H1 (cell line): ENCODE measurements at regions not wholly inside any gene's neighbourhood (a gene's known extent, or its start where the extent isn't known, plus 50 kb on each side); places are given as distances from the start of the nearest gene placed in this dataset.

ENCODE experiments used
- CTCF ChIA-PET: fragments of 300-600 bp; sonication (Branson Sonifier 250); formaldehyde crosslinking; loops from one replicate; lab custom pipeline; 2021; ENCODE audit not compliant: partially characterized antibody; lab: Charles Lee
- POLR2A ChIA-PET: fragments of 300-600 bp; sonication (Branson Sonifier 250); formaldehyde crosslinking; loops from one replicate; lab custom pipeline; 2021; ENCODE audit warnings: inconsistent platforms; ENCODE audit not compliant: partially characterized antibody; lab: Charles Lee
- DNase-seq, 2 experiments: peaks; one replicate each; pipeline versions ENCODE4 v3.0.0 to v3.0.0-alpha.2; 2010 to 2022; ENCODE audit warnings: low spot score in 2 of 2, low read depth in 1 of 2, mixed read lengths in 1 of 2
- FAIRE-seq: peaks from 2 replicates; lab custom pipeline; 2011; peaks lifted over from hg19 to GRCh38; lab: Jason Lieb, UNC
- H2AFZ ChIP-seq: 2 replicates; pipeline ENCODE4 v1.8.1; 2012; ENCODE audit warnings: low read length, inconsistent platforms
- H2AK5ac ChIP-seq: 2 replicates; pipeline ENCODE4 v1.6.1; 2013; ENCODE audit warnings: low read depth, low read length
- H2BK120ac ChIP-seq: replicated peaks from 2 replicates; pipeline ENCODE3; 2013; ENCODE audit warnings: low read depth, low read length, inconsistent platforms
- H2BK12ac ChIP-seq: 2 replicates; pipeline ENCODE4 v1.6.1; 2013; ENCODE audit warnings: low read depth, low read length
- H2BK15ac ChIP-seq: 2 replicates; pipeline ENCODE4 v1.6.1; 2013; ENCODE audit warnings: low read length
- H2BK20ac ChIP-seq: 2 replicates; pipeline ENCODE4 v1.6.1; 2013; ENCODE audit warnings: low read length
- H2BK5ac ChIP-seq: 2 replicates; pipeline ENCODE4 v1.6.1; 2013; ENCODE audit warnings: low read depth, low read length
- H3K14ac ChIP-seq: 2 replicates; pipeline ENCODE4 v1.6.1; 2013; ENCODE audit warnings: inconsistent platforms; ENCODE audit not compliant: insufficient read length
- H3K18ac ChIP-seq: 2 replicates; pipeline ENCODE4 v1.6.1; 2013; ENCODE audit warnings: low read length; ENCODE audit errors: extremely low read depth
- H3K23ac ChIP-seq: 2 replicates; pipeline ENCODE4 v1.6.1; 2013; ENCODE audit warnings: inconsistent platforms; ENCODE audit not compliant: insufficient read length
- H3K23me2 ChIP-seq: 2 replicates; pipeline ENCODE4 v1.6.1; 2013; ENCODE audit warnings: low read depth, low read length
- H3K27ac ChIP-seq: 2 replicates; pipeline ENCODE4 v1.6.1; 2011; ENCODE audit warnings: low read depth, low read length, inconsistent platforms
- H3K27me3 ChIP-seq, 4 experiments: replicated peaks in 1 of 4; 1 replicate in 1 of 4; 2 replicates in 3 of 4; pipeline versions ENCODE4 v1.6.1 to v1.8.1; 2011 to 2013; ENCODE audit warnings: low read length in 3 of 4, mild to moderate bottlenecking in 3 of 4, inconsistent platforms in 2 of 4, mixed read lengths in 2 of 4, moderate library complexity in 1 of 4; ENCODE audit not compliant: control insufficient read depth in 3 of 4, insufficient read depth in 3 of 4; ENCODE audit errors: extremely low read depth in 1 of 4
- H3K36me3 ChIP-seq, 4 experiments: 2 replicates each; pipeline versions ENCODE4 v1.6.1 to v1.8.1; 2011 to 2013; ENCODE audit warnings: mild to moderate bottlenecking in 4 of 4, low read length in 3 of 4, moderate library complexity in 2 of 4, control low read depth in 1 of 4, inconsistent platforms in 1 of 4; ENCODE audit not compliant: insufficient read depth in 4 of 4, control insufficient read depth in 2 of 4
- H3K4ac ChIP-seq: replicated peaks from 2 replicates; pipeline ENCODE3; 2013; ENCODE audit warnings: low read length, low read depth, mixed read lengths, inconsistent platforms; ENCODE audit not compliant: insufficient read length
- H3K4me1 ChIP-seq, 4 experiments: replicated peaks in 1 of 4; 1 replicate in 1 of 4; 2 replicates in 3 of 4; pipeline versions ENCODE4 v1.6.1 to v1.8.1; 2011 to 2013; ENCODE audit warnings: low read length in 3 of 4, inconsistent platforms in 2 of 4, mixed read lengths in 1 of 4; ENCODE audit not compliant: insufficient read depth in 4 of 4, control insufficient read depth in 3 of 4
- H3K4me2 ChIP-seq, 2 experiments: 2 replicates each; pipeline versions ENCODE4 v1.6.1 to v1.8.1; 2011 to 2013; ENCODE audit warnings: low read depth in 2 of 2, low read length in 2 of 2, control low read depth in 1 of 2, inconsistent platforms in 1 of 2, mild to moderate bottlenecking in 1 of 2; ENCODE audit not compliant: insufficient read depth in 1 of 2
- H3K4me3 ChIP-seq, 4 experiments: fragments of 200-600, 300-600 bp in 1 of 4; sonication (generic), shearing (Covaris generic), sonication (Bioruptor Twin) in 1 of 4; 2 replicates each; pipeline versions ENCODE4 v1.5.1 to v1.8.1; 2011 to 2016; ENCODE audit warnings: low read length in 4 of 4, low read depth in 3 of 4, control low read depth in 2 of 4, inconsistent platforms in 2 of 4, mild to moderate bottlenecking in 2 of 4, mixed read lengths in 1 of 4, moderate library complexity in 1 of 4; ENCODE audit not compliant: insufficient read depth in 2 of 4; ENCODE audit errors: extremely low read depth in 1 of 4
- H3K56ac ChIP-seq: replicated peaks from 2 replicates; pipeline ENCODE3; 2013; ENCODE audit warnings: low read depth, mild to moderate bottlenecking, mixed read lengths, low read length, inconsistent platforms; ENCODE audit not compliant: insufficient read length
- H3K79me1 ChIP-seq: 2 replicates; pipeline ENCODE4 v1.6.1; 2013; ENCODE audit warnings: low read depth, low read length, control low read depth
- H3K79me2 ChIP-seq, 2 experiments: 2 replicates each; pipeline versions ENCODE4 v1.6.1 to v1.8.1; 2012 to 2013; ENCODE audit warnings: low read length in 2 of 2, mild to moderate bottlenecking in 2 of 2, inconsistent platforms in 1 of 2; ENCODE audit not compliant: insufficient read depth in 2 of 2, control insufficient read depth in 1 of 2
- H3K9ac ChIP-seq, 4 experiments: replicated peaks in 1 of 4; 1 replicate in 1 of 4; 2 replicates in 3 of 4; pipeline versions ENCODE4 v1.6.1 to v1.8.1; 2011 to 2013; ENCODE audit warnings: low read depth in 3 of 4, low read length in 3 of 4, control low read depth in 2 of 4, mild to moderate bottlenecking in 2 of 4, moderate library complexity in 2 of 4, inconsistent platforms in 1 of 4; ENCODE audit errors: extremely low read depth in 1 of 4
- H3K9me3 ChIP-seq, 2 experiments: 2 replicates each; pipeline versions ENCODE4 v1.6.1 to v1.8.1; 2012 to 2013; ENCODE audit warnings: mild to moderate bottlenecking in 2 of 2, moderate library complexity in 2 of 2, control low read depth in 1 of 2, inconsistent platforms in 1 of 2, low read depth in 1 of 2, low read length in 1 of 2, mixed read lengths in 1 of 2; ENCODE audit not compliant: insufficient read depth in 2 of 2
- H4K20me1 ChIP-seq, 2 experiments: replicated peaks in 1 of 2; 2 replicates each; pipeline versions ENCODE3 to v1.8.1; 2011 to 2013; ENCODE audit warnings: inconsistent platforms in 2 of 2, low read length in 2 of 2, mild to moderate bottlenecking in 1 of 2; ENCODE audit not compliant: insufficient read depth in 2 of 2, control insufficient read depth in 1 of 2
- H4K5ac ChIP-seq: 2 replicates; pipeline ENCODE4 v1.6.1; 2013; ENCODE audit warnings: low read length, low read depth, mixed read lengths, inconsistent platforms; ENCODE audit not compliant: insufficient read length
- H4K8ac ChIP-seq: 2 replicates; pipeline ENCODE4 v1.8.0; 2013; ENCODE audit warnings: mild to moderate bottlenecking, moderate library complexity, low read length, inconsistent platforms; ENCODE audit not compliant: insufficient read depth; ENCODE audit errors: extremely low read depth
- H4K91ac ChIP-seq: replicated peaks from 2 replicates; pipeline ENCODE3; 2013; ENCODE audit warnings: low read length, mixed read lengths, inconsistent platforms; ENCODE audit not compliant: insufficient read length
- BCL11A ChIP-seq, 2 experiments: IDR thresholded peaks; one replicate each; pipeline ENCODE4 v1.6.1; 2011; ENCODE audit warnings: low read depth in 2 of 2, low read length in 2 of 2, mild to moderate bottlenecking in 2 of 2
- CBX5 ChIP-seq: fragments of 300-800, 300-1000 bp; sonication (generic); IDR thresholded peaks from 2 replicates; pipeline ENCODE4 v1.7.1; 2016; ENCODE audit warnings: antibody characterized with exemption, low read length, low read depth
- CEBPB ChIP-seq: IDR thresholded peaks from 2 replicates; pipeline ENCODE4 v1.6.1; 2012; ENCODE audit warnings: low read depth, low read length
- GABPA ChIP-seq: IDR thresholded peaks from 2 replicates; pipeline ENCODE4 v1.6.1; 2011; ENCODE audit warnings: mild to moderate bottlenecking, low read length, moderate library complexity, borderline replicate concordance; ENCODE audit not compliant: insufficient read depth
- RNF2 ChIP-seq: fragments of 200-900, 300-1000 bp; sonication (generic); IDR thresholded peaks from 2 replicates; pipeline ENCODE4 v1.7.1; 2016; ENCODE audit warnings: borderline replicate concordance, low read depth, mild to moderate bottlenecking, antibody characterized with exemption, low read length; ENCODE audit not compliant: poor library complexity, severe bottlenecking; ENCODE audit errors: missing control alignments
- SAP30 ChIP-seq: fragments of 300-600 bp; sonication (generic); IDR thresholded peaks from 2 replicates; pipeline ENCODE4 v1.7.1; 2012; ENCODE audit warnings: low read length, moderate library complexity, mild to moderate bottlenecking, inconsistent platforms; ENCODE audit not compliant: insufficient read depth, insufficient replicate concordance
- SIN3A ChIP-seq, 2 experiments: IDR thresholded peaks in 1 of 2; conservative IDR thresholded peaks in 1 of 2; 2 replicates each; pipeline ENCODE4 v1.6.1; 2011 to 2012; ENCODE audit warnings: low read length in 2 of 2, improper control_type of control experiment in 1 of 2, low read depth in 1 of 2, mild to moderate bottlenecking in 1 of 2
- SIRT6 ChIP-seq: IDR thresholded peaks from one replicate; pipeline ENCODE4 v1.7.1; 2012; ENCODE audit warnings: low read length, inconsistent platforms
- USF2 ChIP-seq: IDR thresholded peaks from 2 replicates; pipeline ENCODE4 v1.6.1; 2011; ENCODE audit warnings: low read length, improper control_type of control experiment
- ZNF274 ChIP-seq: IDR thresholded peaks from 2 replicates; pipeline ENCODE4 v1.7.0; 2012; ENCODE audit warnings: low read length, borderline replicate concordance; ENCODE audit errors: extremely low read depth
- WGBS, 2 experiments: shearing (Covaris generic) in 1 of 2; methylation state at CpG; one replicate each; pipeline versions ENCODE4 v1.1.6 to v1.1.7; 2013 to 2015; ENCODE audit warnings: low lambda C conversion rate in 2 of 2, mixed read lengths in 2 of 2, inconsistent platforms in 1 of 2, low coverage in 1 of 2, missing lambda C conversion rate in 1 of 2; ENCODE audit not compliant: insufficient replicate concordance in 2 of 2, insufficient coverage in 1 of 2, insufficient read length in 1 of 2; ENCODE audit errors: extremely low coverage in 1 of 2, missing lambda C conversion rate in 1 of 2; 5-methylcytosine and 5-hydroxymethylcytosine counted together
- TF ChIP-seq, protein P1 (sequence below): IDR thresholded peaks from 2 replicates; pipeline ENCODE4 v1.6.1; 2012; ENCODE audit warnings: low read length, inconsistent platforms

DNA sequence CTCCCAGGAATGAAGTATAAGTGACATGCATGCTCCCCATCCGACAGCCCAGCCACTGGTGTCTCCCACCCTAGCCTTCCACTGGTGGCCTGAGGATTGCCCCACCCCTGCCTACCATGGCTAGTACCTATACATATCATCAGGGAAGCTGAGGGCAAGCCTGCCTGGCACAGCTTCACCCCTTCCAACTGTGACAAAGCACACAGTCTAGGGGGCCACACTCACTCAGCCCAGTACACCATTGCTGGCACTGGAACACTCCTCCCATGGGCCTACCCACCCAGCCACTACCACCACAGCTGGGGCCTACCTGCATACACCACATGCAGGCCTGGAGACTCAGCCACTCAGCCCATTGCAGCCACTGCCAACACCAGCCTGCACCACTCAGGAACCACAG lies 393.1 kb upstream of the STEAP1 start:
- H3K18ac ChIP-seq: no peak overlapping the region
- no peak overlapping the region for H3K4me2 ChIP-seq
- H2BK15ac ChIP-seq: no peak overlapping the region
- H3K23ac ChIP-seq: no peak overlapping the region
- WGBS, 2 experiments: 100% methylated on average over 1 of the region's 1 CpG; no CpG with 5 or more reads in 1 of the 2 experiments
- no peak overlapping the region for H4K8ac ChIP-seq
- DNase-seq (no peak), FAIRE-seq (no peak)
- H4K91ac ChIP-seq: no peak overlapping the region
- no peak overlapping the region for H2BK5ac ChIP-seq
- H2BK120ac ChIP-seq: no peak overlapping the region
- H2AK5ac ChIP-seq: no peak overlapping the region
- no peak overlapping the region for H3K14ac ChIP-seq
- no peaks in the 10 kb centered on the region for H3K9me3 ChIP-seq
- no peaks in the 10 kb centered on the region for H3K36me3 ChIP-seq
- H3K9ac ChIP-seq: no peak overlapping the region
- no peaks in the 10 kb centered on the region for H3K27me3 ChIP-seq
- peak overlapping the region; percentile 13; the same call in 1 of the 2 replicates for H2AFZ ChIP-seq
- H3K79me2 ChIP-seq: no peaks in the 10 kb centered on the region
- H3K79me1 ChIP-seq: no peaks in the 10 kb centered on the region
- H3K27ac ChIP-seq: no peak overlapping the region
- no peaks in the 10 kb centered on the region for H3K4me1 ChIP-seq
- H3K4ac ChIP-seq: no peak overlapping the region
- no peaks in the 10 kb centered on the region for H3K23me2 ChIP-seq
- no peaks in the 10 kb centered on the region for H4K20me1 ChIP-seq
- CTCF ChIA-PET: interaction anchor here (0.9 kb wide), 1 partner anchor 11 kb away, joined by 5 read pairs; no protein-coding TSS in a partner anchor
- no peak overlapping the region for H4K5ac ChIP-seq
- no peak overlapping the region for H3K4me3 ChIP-seq
- POLR2A ChIA-PET: no interaction called here
- no peak overlapping the region for H2BK12ac ChIP-seq
- no peak overlapping the region for H2BK20ac ChIP-seq
- H3K56ac ChIP-seq: no peak overlapping the region
- TF ChIP-seq SAP30: no peak
- TF ChIP-seq GABPA: no peak
- no peak for TF ChIP-seq RNF2
- no peak for TF ChIP-seq SIN3A (conservative IDR thresholded peaks at IDR 0.05 in 1 of 2, IDR thresholded peaks at IDR 0.05 in 1 of 2; ENCODE audit: low read depth in 1 of 2, low read length in 2 of 2)
- TF ChIP-seq SIRT6: no peak
- TF ChIP-seq, protein P1, sequence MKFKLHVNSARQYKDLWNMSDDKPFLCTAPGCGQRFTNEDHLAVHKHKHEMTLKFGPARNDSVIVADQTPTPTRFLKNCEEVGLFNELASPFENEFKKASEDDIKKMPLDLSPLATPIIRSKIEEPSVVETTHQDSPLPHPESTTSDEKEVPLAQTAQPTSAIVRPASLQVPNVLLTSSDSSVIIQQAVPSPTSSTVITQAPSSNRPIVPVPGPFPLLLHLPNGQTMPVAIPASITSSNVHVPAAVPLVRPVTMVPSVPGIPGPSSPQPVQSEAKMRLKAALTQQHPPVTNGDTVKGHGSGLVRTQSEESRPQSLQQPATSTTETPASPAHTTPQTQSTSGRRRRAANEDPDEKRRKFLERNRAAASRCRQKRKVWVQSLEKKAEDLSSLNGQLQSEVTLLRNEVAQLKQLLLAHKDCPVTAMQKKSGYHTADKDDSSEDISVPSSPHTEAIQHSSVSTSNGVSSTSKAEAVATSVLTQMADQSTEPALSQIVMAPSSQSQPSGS: no peak
- TF ChIP-seq USF2: no peak
- TF ChIP-seq ZNF274: no peak
- TF ChIP-seq BCL11A (IDR thresholded peaks at IDR 0.05; ENCODE audit: low read depth in 2 of 2, low read length in 2 of 2): no peak
- no peak for TF ChIP-seq CEBPB
- no peak for TF ChIP-seq CBX5
